Left ventricle myocardium inferior (tissue), 1 donor: ENCODE measurements at regions not wholly inside any gene's neighbourhood (a gene's known extent, or its start where the extent isn't known, plus 50 kb on each side); places are given as distances from the start of the nearest gene placed in this dataset.

Experiments used
- DNase-seq: peaks from one replicate; pipeline ENCODE4 v3.0.0-alpha.2; 2020
- H3K27ac ChIP-seq: fragments of 200-600 bp; replicated peaks from 2 replicates; pipeline ENCODE4 v1.8.0; 2021
- H3K27me3 ChIP-seq: fragments of 200-600 bp; 2 replicates; pipeline ENCODE4 v1.8.0; 2021; ENCODE audit warnings: low read depth
- H3K36me3 ChIP-seq: fragments of 200-600 bp; 2 replicates; pipeline ENCODE4 v1.8.0; 2021
- H3K4me1 ChIP-seq: fragments of 200-600 bp; 2 replicates; pipeline ENCODE4 v1.8.0; 2021
- H3K4me3 ChIP-seq: fragments of 200-600 bp; 2 replicates; pipeline ENCODE4 v1.8.0; 2021; ENCODE audit warnings: mild to moderate bottlenecking, moderate library complexity
- H3K9me3 ChIP-seq: fragments of 200-600 bp; replicated peaks from 2 replicates; pipeline ENCODE4 v1.8.0; 2021
- CTCF ChIP-seq: fragments of 200-600 bp; IDR thresholded peaks from 2 replicates; pipeline ENCODE4 v1.8.0; 2021; ENCODE audit warnings: antibody characterized with exemption, mild to moderate bottlenecking, borderline replicate concordance
- intact Hi-C: fragments of 100-400 bp; cut with micrococcal nuclease; formaldehyde crosslinking; loops from one replicate; pipeline ENCODE4 v1.11.0; 2022
- donor health status: DM: no; HTN: yes; CAD: no; lungs with severe emphysema.

GRCh38 chr4:13942977-13943376, 315.5 kb upstream of the BOD1L1 start:
- H3K4me1 ChIP-seq: peaks cover 3% of the 10 kb centered on the region
- no peaks in the 10 kb centered on the region for H3K27me3 ChIP-seq
- intact Hi-C loops: no loop called here

GRCh38 chr4:13944095-13944511, 316.6 kb upstream of the BOD1L1 start:
- H3K4me3 ChIP-seq: peak overlapping the region; percentile 44
- no peak for TF ChIP-seq CTCF
- intact Hi-C loops: no loop called here

More at GRCh38 chr4:13942977-13943376, 315.5 kb upstream of the BOD1L1 start:
- DNase-seq: no peak
- TF ChIP-seq CTCF: no peak
- Histone ChIP-seq H3K27ac (no peak overlapping the region), H3K9me3 (no peaks in the 10 kb centered on the region), H3K4me3 (no peak overlapping the region), H3K36me3 (no peaks in the 10 kb centered on the region)

GRCh38 chr4:13947921-13948320, 320.4 kb upstream of the BOD1L1 start:
- Histone ChIP-seq H3K4me1 (peaks cover 3% of the 10 kb centered on the region), H3K4me3 (no peak overlapping the region), H3K9me3 (no peaks in the 10 kb centered on the region), H3K36me3 (no peaks in the 10 kb centered on the region), H3K27me3 (no peaks in the 10 kb centered on the region), H3K27ac (no peak overlapping the region)
- DNase-seq: no peak
- no peak for TF ChIP-seq CTCF
- intact Hi-C loops: no loop called here

More at GRCh38 chr4:13944095-13944511, 316.6 kb upstream of the BOD1L1 start:
- peaks cover 3% of the 10 kb centered on the region for H3K4me1 ChIP-seq
- peak overlapping the region; percentile 23 for H3K27ac ChIP-seq
- no peaks in the 10 kb centered on the region for H3K36me3 ChIP-seq
- no peaks in the 10 kb centered on the region for H3K27me3 ChIP-seq
- H3K9me3 ChIP-seq: no peaks in the 10 kb centered on the region
- peak; percentile 70 for DNase-seq

GRCh38 chr4:13950491-13950890, 323.0 kb upstream of the BOD1L1 start:
- H3K4me3 ChIP-seq: no peak overlapping the region
- no peak for DNase-seq
- H3K9me3 ChIP-seq: no peaks in the 10 kb centered on the region
- H3K27ac ChIP-seq: no peak overlapping the region
- TF ChIP-seq CTCF: no peak
- no peaks in the 10 kb centered on the region for H3K4me1 ChIP-seq
- intact Hi-C loops: no loop called here
- no peaks in the 10 kb centered on the region for H3K27me3 ChIP-seq
- H3K36me3 ChIP-seq: no peaks in the 10 kb centered on the region

- H3K36me3 ChIP-seq: no peaks in the 10 kb centered on the region
- H3K27ac ChIP-seq: no peak overlapping the region
- H3K4me3 ChIP-seq: no peak overlapping the region
- no peak for DNase-seq
- intact Hi-C loops: no loop called here
- TF ChIP-seq CTCF: no peak
- H3K27me3 ChIP-seq: no peaks in the 10 kb centered on the region
- no peaks in the 10 kb centered on the region for H3K9me3 ChIP-seq
- no peaks in the 10 kb centered on the region for H3K4me1 ChIP-seq
Observed at GRCh38 chr4:13953083-13953482, 325.6 kb upstream of the BOD1L1 start.

- Histone ChIP-seq H3K36me3 (no peaks in the 10 kb centered on the region), H3K27me3 (no peaks in the 10 kb centered on the region), H3K4me3 (no peak overlapping the region), H3K27ac (no peak overlapping the region), H3K9me3 (no peaks in the 10 kb centered on the region), H3K4me1 (no peaks in the 10 kb centered on the region)
- DNase-seq: no peak
- intact Hi-C loops: no loop called here
- no peak for TF ChIP-seq CTCF
Observed at GRCh38 chr4:13955551-13955950, 328.0 kb upstream of the BOD1L1 start.
